H1 (cell line): ENCODE measurements at regions not wholly inside any gene's neighbourhood (a gene's known extent, or its start where the extent isn't known, plus 50 kb on each side); places are given as distances from the start of the nearest gene placed in this dataset.

Experiments used
- CTCF ChIA-PET: fragments of 300-600 bp; sonication (Branson Sonifier 250); formaldehyde crosslinking; loops from one replicate; lab custom pipeline; 2021; ENCODE audit not compliant: partially characterized antibody; lab: Charles Lee
- POLR2A ChIA-PET: fragments of 300-600 bp; sonication (Branson Sonifier 250); formaldehyde crosslinking; loops from one replicate; lab custom pipeline; 2021; ENCODE audit warnings: inconsistent platforms; ENCODE audit not compliant: partially characterized antibody; lab: Charles Lee
- DNase-seq, 2 experiments: peaks; one replicate each; pipeline versions ENCODE4 v3.0.0 to v3.0.0-alpha.2; 2010 to 2022; ENCODE audit warnings: low spot score in 2 of 2, low read depth in 1 of 2, mixed read lengths in 1 of 2
- FAIRE-seq: peaks from 2 replicates; lab custom pipeline; 2011; peaks lifted over from hg19 to GRCh38; lab: Jason Lieb, UNC
- H2AFZ ChIP-seq: 2 replicates; pipeline ENCODE4 v1.8.1; 2012; ENCODE audit warnings: low read length, inconsistent platforms
- H2AK5ac ChIP-seq: 2 replicates; pipeline ENCODE4 v1.6.1; 2013; ENCODE audit warnings: low read depth, low read length
- H2BK120ac ChIP-seq: replicated peaks from 2 replicates; pipeline ENCODE3; 2013; ENCODE audit warnings: low read depth, low read length, inconsistent platforms
- H2BK12ac ChIP-seq: 2 replicates; pipeline ENCODE4 v1.6.1; 2013; ENCODE audit warnings: low read depth, low read length
- H2BK15ac ChIP-seq: 2 replicates; pipeline ENCODE4 v1.6.1; 2013; ENCODE audit warnings: low read length
- H2BK20ac ChIP-seq: 2 replicates; pipeline ENCODE4 v1.6.1; 2013; ENCODE audit warnings: low read length
- H2BK5ac ChIP-seq: 2 replicates; pipeline ENCODE4 v1.6.1; 2013; ENCODE audit warnings: low read depth, low read length
- H3K14ac ChIP-seq: 2 replicates; pipeline ENCODE4 v1.6.1; 2013; ENCODE audit warnings: inconsistent platforms; ENCODE audit not compliant: insufficient read length
- H3K18ac ChIP-seq: 2 replicates; pipeline ENCODE4 v1.6.1; 2013; ENCODE audit warnings: low read length; ENCODE audit errors: extremely low read depth
- H3K23ac ChIP-seq: 2 replicates; pipeline ENCODE4 v1.6.1; 2013; ENCODE audit warnings: inconsistent platforms; ENCODE audit not compliant: insufficient read length
- H3K23me2 ChIP-seq: 2 replicates; pipeline ENCODE4 v1.6.1; 2013; ENCODE audit warnings: low read depth, low read length
- H3K27ac ChIP-seq: 2 replicates; pipeline ENCODE4 v1.6.1; 2011; ENCODE audit warnings: low read depth, low read length, inconsistent platforms
- H3K27me3 ChIP-seq, 4 experiments: replicated peaks in 1 of 4; 1 replicate in 1 of 4; 2 replicates in 3 of 4; pipeline versions ENCODE4 v1.6.1 to v1.8.1; 2011 to 2013; ENCODE audit warnings: low read length in 3 of 4, mild to moderate bottlenecking in 3 of 4, inconsistent platforms in 2 of 4, mixed read lengths in 2 of 4, moderate library complexity in 1 of 4; ENCODE audit not compliant: control insufficient read depth in 3 of 4, insufficient read depth in 3 of 4; ENCODE audit errors: extremely low read depth in 1 of 4
- H3K36me3 ChIP-seq, 4 experiments: 2 replicates each; pipeline versions ENCODE4 v1.6.1 to v1.8.1; 2011 to 2013; ENCODE audit warnings: mild to moderate bottlenecking in 4 of 4, low read length in 3 of 4, moderate library complexity in 2 of 4, control low read depth in 1 of 4, inconsistent platforms in 1 of 4; ENCODE audit not compliant: insufficient read depth in 4 of 4, control insufficient read depth in 2 of 4
- H3K4ac ChIP-seq: replicated peaks from 2 replicates; pipeline ENCODE3; 2013; ENCODE audit warnings: low read length, low read depth, mixed read lengths, inconsistent platforms; ENCODE audit not compliant: insufficient read length
- H3K4me1 ChIP-seq, 4 experiments: replicated peaks in 1 of 4; 1 replicate in 1 of 4; 2 replicates in 3 of 4; pipeline versions ENCODE4 v1.6.1 to v1.8.1; 2011 to 2013; ENCODE audit warnings: low read length in 3 of 4, inconsistent platforms in 2 of 4, mixed read lengths in 1 of 4; ENCODE audit not compliant: insufficient read depth in 4 of 4, control insufficient read depth in 3 of 4
- H3K4me2 ChIP-seq, 2 experiments: 2 replicates each; pipeline versions ENCODE4 v1.6.1 to v1.8.1; 2011 to 2013; ENCODE audit warnings: low read depth in 2 of 2, low read length in 2 of 2, control low read depth in 1 of 2, inconsistent platforms in 1 of 2, mild to moderate bottlenecking in 1 of 2; ENCODE audit not compliant: insufficient read depth in 1 of 2
- H3K4me3 ChIP-seq, 4 experiments: fragments of 200-600, 300-600 bp in 1 of 4; sonication (generic), shearing (Covaris generic), sonication (Bioruptor Twin) in 1 of 4; 2 replicates each; pipeline versions ENCODE4 v1.5.1 to v1.8.1; 2011 to 2016; ENCODE audit warnings: low read length in 4 of 4, low read depth in 3 of 4, control low read depth in 2 of 4, inconsistent platforms in 2 of 4, mild to moderate bottlenecking in 2 of 4, mixed read lengths in 1 of 4, moderate library complexity in 1 of 4; ENCODE audit not compliant: insufficient read depth in 2 of 4; ENCODE audit errors: extremely low read depth in 1 of 4
- H3K56ac ChIP-seq: replicated peaks from 2 replicates; pipeline ENCODE3; 2013; ENCODE audit warnings: low read depth, mild to moderate bottlenecking, mixed read lengths, low read length, inconsistent platforms; ENCODE audit not compliant: insufficient read length
- H3K79me1 ChIP-seq: 2 replicates; pipeline ENCODE4 v1.6.1; 2013; ENCODE audit warnings: low read depth, low read length, control low read depth
- H3K79me2 ChIP-seq, 2 experiments: 2 replicates each; pipeline versions ENCODE4 v1.6.1 to v1.8.1; 2012 to 2013; ENCODE audit warnings: low read length in 2 of 2, mild to moderate bottlenecking in 2 of 2, inconsistent platforms in 1 of 2; ENCODE audit not compliant: insufficient read depth in 2 of 2, control insufficient read depth in 1 of 2
- H3K9ac ChIP-seq, 4 experiments: replicated peaks in 1 of 4; 1 replicate in 1 of 4; 2 replicates in 3 of 4; pipeline versions ENCODE4 v1.6.1 to v1.8.1; 2011 to 2013; ENCODE audit warnings: low read depth in 3 of 4, low read length in 3 of 4, control low read depth in 2 of 4, mild to moderate bottlenecking in 2 of 4, moderate library complexity in 2 of 4, inconsistent platforms in 1 of 4; ENCODE audit errors: extremely low read depth in 1 of 4
- H3K9me3 ChIP-seq, 2 experiments: 2 replicates each; pipeline versions ENCODE4 v1.6.1 to v1.8.1; 2012 to 2013; ENCODE audit warnings: mild to moderate bottlenecking in 2 of 2, moderate library complexity in 2 of 2, control low read depth in 1 of 2, inconsistent platforms in 1 of 2, low read depth in 1 of 2, low read length in 1 of 2, mixed read lengths in 1 of 2; ENCODE audit not compliant: insufficient read depth in 2 of 2
- H4K20me1 ChIP-seq, 2 experiments: replicated peaks in 1 of 2; 2 replicates each; pipeline versions ENCODE3 to v1.8.1; 2011 to 2013; ENCODE audit warnings: inconsistent platforms in 2 of 2, low read length in 2 of 2, mild to moderate bottlenecking in 1 of 2; ENCODE audit not compliant: insufficient read depth in 2 of 2, control insufficient read depth in 1 of 2
- H4K5ac ChIP-seq: 2 replicates; pipeline ENCODE4 v1.6.1; 2013; ENCODE audit warnings: low read length, low read depth, mixed read lengths, inconsistent platforms; ENCODE audit not compliant: insufficient read length
- H4K8ac ChIP-seq: 2 replicates; pipeline ENCODE4 v1.8.0; 2013; ENCODE audit warnings: mild to moderate bottlenecking, moderate library complexity, low read length, inconsistent platforms; ENCODE audit not compliant: insufficient read depth; ENCODE audit errors: extremely low read depth
- H4K91ac ChIP-seq: replicated peaks from 2 replicates; pipeline ENCODE3; 2013; ENCODE audit warnings: low read length, mixed read lengths, inconsistent platforms; ENCODE audit not compliant: insufficient read length
- BCL11A ChIP-seq, 2 experiments: IDR thresholded peaks; one replicate each; pipeline ENCODE4 v1.6.1; 2011; ENCODE audit warnings: low read depth in 2 of 2, low read length in 2 of 2, mild to moderate bottlenecking in 2 of 2
- EGR1 ChIP-seq: IDR thresholded peaks from 2 replicates; pipeline ENCODE4 v1.6.1; 2011; ENCODE audit warnings: low read depth, low read length, borderline replicate concordance
- FOSL1 ChIP-seq: IDR thresholded peaks from 2 replicates; pipeline ENCODE4 v1.6.1; 2011; ENCODE audit warnings: mild to moderate bottlenecking, low read depth, low read length, moderate library complexity; ENCODE audit not compliant: insufficient read depth
- MAFK ChIP-seq: IDR thresholded peaks from 2 replicates; pipeline ENCODE4 v1.6.1; 2012; ENCODE audit warnings: low read depth, mild to moderate bottlenecking, improper control_type of control experiment, low read length
- MAX ChIP-seq: IDR thresholded peaks from 2 replicates; pipeline ENCODE4 v1.6.1; 2012; ENCODE audit warnings: inconsistent platforms
- POLR2AphosphoS5 ChIP-seq: IDR thresholded peaks from 2 replicates; pipeline ENCODE4 v1.6.1; 2011; ENCODE audit warnings: low read depth, low read length
- RBBP5 ChIP-seq: IDR thresholded peaks from 2 replicates; pipeline ENCODE4 v1.7.1; 2012; ENCODE audit warnings: low read depth, mild to moderate bottlenecking, inconsistent platforms, low read length, moderate library complexity, borderline replicate concordance
- RXRA ChIP-seq: IDR thresholded peaks from 2 replicates; pipeline ENCODE4 v1.6.1; 2011; ENCODE audit warnings: low read depth, mild to moderate bottlenecking, low read length, moderate library complexity; ENCODE audit not compliant: insufficient read depth
- SIX5 ChIP-seq: IDR thresholded peaks from 2 replicates; pipeline ENCODE4 v1.6.1; 2011; ENCODE audit warnings: mild to moderate bottlenecking, low read depth, low read length
- ZNF274 ChIP-seq: IDR thresholded peaks from 2 replicates; pipeline ENCODE4 v1.7.0; 2012; ENCODE audit warnings: low read length, borderline replicate concordance; ENCODE audit errors: extremely low read depth
- WGBS, 2 experiments: shearing (Covaris generic) in 1 of 2; methylation state at CpG; one replicate each; pipeline versions ENCODE4 v1.1.6 to v1.1.7; 2013 to 2015; ENCODE audit warnings: low lambda C conversion rate in 2 of 2, mixed read lengths in 2 of 2, inconsistent platforms in 1 of 2, low coverage in 1 of 2, missing lambda C conversion rate in 1 of 2; ENCODE audit not compliant: insufficient replicate concordance in 2 of 2, insufficient coverage in 1 of 2, insufficient read length in 1 of 2; ENCODE audit errors: extremely low coverage in 1 of 2, missing lambda C conversion rate in 1 of 2; 5-methylcytosine and 5-hydroxymethylcytosine counted together
- TF ChIP-seq, protein P1 (sequence below), 3 experiments: IDR thresholded peaks; 1 replicate in 2 of 3; 2 replicates in 1 of 3; pipeline versions ENCODE4 v1.5.1 to v1.6.1; 2011; ENCODE audit warnings: low read length in 3 of 3, mild to moderate bottlenecking in 3 of 3, inconsistent platforms in 2 of 3, low read depth in 1 of 3, moderate library complexity in 1 of 3; ENCODE audit not compliant: insufficient read depth in 1 of 3; ENCODE audit errors: control extremely low read depth in 1 of 3

DNA sequence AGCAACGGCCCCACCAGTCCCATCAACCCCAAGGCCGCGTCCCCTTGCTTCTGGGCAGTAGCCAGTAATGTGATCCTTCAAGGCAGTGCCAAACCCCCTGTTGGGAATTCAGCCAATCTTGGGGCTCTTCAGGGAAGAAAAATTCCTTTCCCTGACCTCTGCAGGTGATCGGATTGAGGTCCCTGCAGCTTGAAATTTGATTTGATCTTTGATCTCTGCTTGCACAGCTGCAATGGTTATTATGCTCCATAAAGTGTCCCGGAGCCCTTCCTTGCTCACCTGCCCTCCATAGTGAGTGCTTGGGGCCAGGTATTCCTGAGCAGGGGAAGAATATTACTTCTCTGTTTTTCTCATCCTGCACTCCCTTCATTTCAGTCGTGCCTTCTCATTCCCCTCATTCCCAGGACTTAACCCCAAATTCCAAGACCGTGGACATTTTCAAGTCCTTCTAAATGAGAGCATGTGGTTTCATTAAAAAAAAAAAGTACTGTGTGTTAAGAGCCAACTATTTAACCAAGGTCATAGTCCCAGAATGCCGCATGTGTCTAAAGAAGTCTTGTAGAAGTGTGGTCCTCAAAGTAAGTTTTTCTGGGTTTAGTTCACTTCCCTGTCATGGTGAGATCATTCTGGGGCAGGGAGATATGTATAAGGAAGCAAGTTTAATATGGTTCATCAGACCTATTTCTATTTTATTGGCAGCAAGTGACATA lies 56.3 kb downstream of the SOX9 start:
- H2AK5ac ChIP-seq, result no peak overlapping the region
- H2BK12ac ChIP-seq, result no peak overlapping the region
- no peak overlapping the region for H3K4me2 ChIP-seq
- H3K27me3 ChIP-seq, result no peaks in the 10 kb centered on the region
- no peak overlapping the region for H2BK120ac ChIP-seq
- peak overlapping the region; percentile 81 for H2AFZ ChIP-seq
- no peak overlapping the region for H3K23ac ChIP-seq
- peak in 1 of 2 experiments; percentile 49 for DNase-seq
- POLR2A ChIA-PET, result no interaction called here
- H3K18ac ChIP-seq, result no peak overlapping the region
- no peaks in the 10 kb centered on the region for H3K79me2 ChIP-seq
- no peaks in the 10 kb centered on the region for H3K9me3 ChIP-seq
- no peak overlapping the region for H3K4me3 ChIP-seq
- H2BK20ac ChIP-seq, result no peak overlapping the region
- no peaks in the 10 kb centered on the region for H3K23me2 ChIP-seq
- H2BK5ac ChIP-seq, result no peak overlapping the region
- peaks cover 2 to 16% (median 9%) of the 10 kb centered on the region in 4 experiments for H3K4me1 ChIP-seq
- H4K5ac ChIP-seq, result no peak overlapping the region
- H3K9ac ChIP-seq, result no peak overlapping the region
- CTCF ChIA-PET, result interaction anchor here (1.7 kb wide), 1 partner anchor 55 kb away, joined by 4 read pairs; no protein-coding TSS in a partner anchor
- H3K14ac ChIP-seq, result no peak overlapping the region
- H4K20me1 ChIP-seq, result no peaks in the 10 kb centered on the region
- no peak overlapping the region for H4K91ac ChIP-seq
- no peak overlapping the region for H3K27ac ChIP-seq
- H2BK15ac ChIP-seq, result no peak overlapping the region
- FAIRE-seq, result no peak
- H4K8ac ChIP-seq, result no peak overlapping the region
- WGBS, 2 experiments, result 77% methylated on average over 7 of the region's 8 CpGs; no CpG with 5 or more reads in 1 of the 2 experiments
- H3K4ac ChIP-seq, result no peak overlapping the region
- H3K56ac ChIP-seq, result no peak overlapping the region
- H3K79me1 ChIP-seq, result no peaks in the 10 kb centered on the region
- no peaks in the 10 kb centered on the region for H3K36me3 ChIP-seq
- TF ChIP-seq EGR1, result no peak
- no peak for TF ChIP-seq MAX
- TF ChIP-seq POLR2AphosphoS5, result no peak
- no peak for TF ChIP-seq RXRA
- TF ChIP-seq ZNF274, result no peak
- TF ChIP-seq MAFK, result no peak
- TF ChIP-seq FOSL1, result no peak
- TF ChIP-seq SIX5, result no peak
- TF ChIP-seq, protein P1, sequence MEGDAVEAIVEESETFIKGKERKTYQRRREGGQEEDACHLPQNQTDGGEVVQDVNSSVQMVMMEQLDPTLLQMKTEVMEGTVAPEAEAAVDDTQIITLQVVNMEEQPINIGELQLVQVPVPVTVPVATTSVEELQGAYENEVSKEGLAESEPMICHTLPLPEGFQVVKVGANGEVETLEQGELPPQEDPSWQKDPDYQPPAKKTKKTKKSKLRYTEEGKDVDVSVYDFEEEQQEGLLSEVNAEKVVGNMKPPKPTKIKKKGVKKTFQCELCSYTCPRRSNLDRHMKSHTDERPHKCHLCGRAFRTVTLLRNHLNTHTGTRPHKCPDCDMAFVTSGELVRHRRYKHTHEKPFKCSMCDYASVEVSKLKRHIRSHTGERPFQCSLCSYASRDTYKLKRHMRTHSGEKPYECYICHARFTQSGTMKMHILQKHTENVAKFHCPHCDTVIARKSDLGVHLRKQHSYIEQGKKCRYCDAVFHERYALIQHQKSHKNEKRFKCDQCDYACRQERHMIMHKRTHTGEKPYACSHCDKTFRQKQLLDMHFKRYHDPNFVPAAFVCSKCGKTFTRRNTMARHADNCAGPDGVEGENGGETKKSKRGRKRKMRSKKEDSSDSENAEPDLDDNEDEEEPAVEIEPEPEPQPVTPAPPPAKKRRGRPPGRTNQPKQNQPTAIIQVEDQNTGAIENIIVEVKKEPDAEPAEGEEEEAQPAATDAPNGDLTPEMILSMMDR (IDR thresholded peaks at IDR 0.05; ENCODE audit: control extremely low read depth in 1 of 3, insufficient read depth in 1 of 3, low read depth in 1 of 3, low read length in 3 of 3), result no peak
- TF ChIP-seq RBBP5, result no peak
- no peak for TF ChIP-seq BCL11A (IDR thresholded peaks at IDR 0.05; ENCODE audit: low read depth in 2 of 2, low read length in 2 of 2)
